ENCODE measurements at regions not wholly inside any gene's neighbourhood (a gene's known extent, or its start where the extent isn't known, plus 50 kb on each side); places are given as distances from the start of the nearest gene placed in this dataset.

DNA sequence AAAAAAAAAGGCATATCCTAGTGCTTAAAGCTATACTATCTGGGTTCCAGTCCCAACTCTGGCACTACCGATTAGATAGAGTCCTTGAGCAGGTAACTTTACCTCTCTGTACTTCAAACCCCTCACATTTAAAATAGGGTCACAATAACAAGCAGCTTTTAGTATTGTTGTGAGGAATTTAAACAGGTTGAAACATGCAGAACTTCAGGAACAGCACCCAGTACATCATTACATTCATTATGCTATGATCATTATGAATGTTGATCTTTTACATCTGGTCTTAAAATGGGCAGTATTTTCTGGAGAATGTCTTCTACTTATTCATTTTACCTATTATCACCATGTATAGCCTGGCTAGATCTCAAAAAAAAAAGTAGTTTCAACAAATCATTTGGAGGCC is 176.1 kb upstream of the CCDC54 start:
- no peak for TF ChIP-seq STAT1 (IDR thresholded peaks at IDR 0.05; ENCODE audit: unreplicated experiment)
- TF ChIP-seq, protein P1, sequence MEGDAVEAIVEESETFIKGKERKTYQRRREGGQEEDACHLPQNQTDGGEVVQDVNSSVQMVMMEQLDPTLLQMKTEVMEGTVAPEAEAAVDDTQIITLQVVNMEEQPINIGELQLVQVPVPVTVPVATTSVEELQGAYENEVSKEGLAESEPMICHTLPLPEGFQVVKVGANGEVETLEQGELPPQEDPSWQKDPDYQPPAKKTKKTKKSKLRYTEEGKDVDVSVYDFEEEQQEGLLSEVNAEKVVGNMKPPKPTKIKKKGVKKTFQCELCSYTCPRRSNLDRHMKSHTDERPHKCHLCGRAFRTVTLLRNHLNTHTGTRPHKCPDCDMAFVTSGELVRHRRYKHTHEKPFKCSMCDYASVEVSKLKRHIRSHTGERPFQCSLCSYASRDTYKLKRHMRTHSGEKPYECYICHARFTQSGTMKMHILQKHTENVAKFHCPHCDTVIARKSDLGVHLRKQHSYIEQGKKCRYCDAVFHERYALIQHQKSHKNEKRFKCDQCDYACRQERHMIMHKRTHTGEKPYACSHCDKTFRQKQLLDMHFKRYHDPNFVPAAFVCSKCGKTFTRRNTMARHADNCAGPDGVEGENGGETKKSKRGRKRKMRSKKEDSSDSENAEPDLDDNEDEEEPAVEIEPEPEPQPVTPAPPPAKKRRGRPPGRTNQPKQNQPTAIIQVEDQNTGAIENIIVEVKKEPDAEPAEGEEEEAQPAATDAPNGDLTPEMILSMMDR (conservative IDR thresholded peaks at IDR 0.05; ENCODE audit: low read depth in 2 of 2): no peak
- no peak for TF ChIP-seq POLR2AphosphoS5 (IDR thresholded peaks at IDR 0.05; ENCODE audit: low read depth)
- TF ChIP-seq ZNF114 (CRISPR knock-in tag; IDR thresholded peaks at IDR 0.05): no peak
- TF ChIP-seq EZH2 (IDR thresholded peaks at IDR 0.05; ENCODE audit: low read depth, unreplicated experiment): no peak

Measured in GM23338 (cell line).